Parathyroid adenoma (tissue), 2 donors: ENCODE measurements at regions not wholly inside any gene's neighbourhood (a gene's known extent, or its start where the extent isn't known, plus 50 kb on each side); places are given as distances from the start of the nearest gene placed in this dataset.

ENCODE experiments used
- H2AFZ ChIP-seq: fragments of 300-600 bp; sonication (generic); one replicate; pipeline ENCODE4 v1.7.0; 2017; ENCODE audit warnings: antibody characterized with exemption, mild to moderate bottlenecking
- H3K27ac ChIP-seq: fragments of 300-600 bp; sonication (generic); one replicate; pipeline ENCODE4 v1.7.0; 2017
- H3K27me3 ChIP-seq: fragments of 300-600 bp; sonication (generic); one replicate; pipeline ENCODE4 v1.7.0; 2017; ENCODE audit warnings: low read length; ENCODE audit not compliant: control insufficient read depth, insufficient read depth
- H3K36me3 ChIP-seq: fragments of 300-600 bp; sonication (generic); one replicate; pipeline ENCODE4 v1.7.0; 2017; ENCODE audit warnings: low read length; ENCODE audit not compliant: control insufficient read depth, insufficient read depth
- H3K4me1 ChIP-seq: fragments of 300-600 bp; sonication (generic); one replicate; pipeline ENCODE4 v1.7.0; 2017; ENCODE audit warnings: control low read depth
- H3K4me2 ChIP-seq: fragments of 300-600 bp; sonication (generic); one replicate; pipeline ENCODE4 v1.7.0; 2017; ENCODE audit warnings: low read length
- H3K4me3 ChIP-seq: fragments of 300-600 bp; sonication (generic); one replicate; pipeline ENCODE4 v1.7.0; 2017; ENCODE audit warnings: low read depth, low read length
- H3K79me2 ChIP-seq: fragments of 300-600 bp; sonication (generic); one replicate; pipeline ENCODE4 v1.7.0; 2017; ENCODE audit warnings: control low read depth
- H3K9ac ChIP-seq: fragments of 300-600 bp; sonication (generic); one replicate; pipeline ENCODE4 v1.7.0; 2017; ENCODE audit warnings: mild to moderate bottlenecking
- H3K9me3 ChIP-seq: fragments of 300-600 bp; sonication (generic); one replicate; pipeline ENCODE4 v1.7.0; 2017; ENCODE audit warnings: low read length; ENCODE audit not compliant: control insufficient read depth
- CTCF ChIP-seq: fragments of 300-600 bp; sonication (generic); IDR thresholded peaks from one replicate; pipeline ENCODE4 v1.7.0; 2017; ENCODE audit warnings: antibody characterized with exemption, mild to moderate bottlenecking
- donor health status: primary hyperparathyroidism.

GRCh38 chr2:114027437-114027836 is 137.5 kb downstream of the ACTR3 start:
- Histone ChIP-seq H3K79me2 (no peaks in the 10 kb centered on the region), H3K9ac (no peak overlapping the region), H3K4me2 (no peak overlapping the region), H3K9me3 (no peaks in the 10 kb centered on the region), H3K36me3 (no peaks in the 10 kb centered on the region), H3K4me3 (no peak overlapping the region), H2AFZ (no peak overlapping the region), H3K27me3 (no peaks in the 10 kb centered on the region), H3K4me1 (no peaks in the 10 kb centered on the region), H3K27ac (no peak overlapping the region)
- TF ChIP-seq CTCF, result no peak

DNA sequence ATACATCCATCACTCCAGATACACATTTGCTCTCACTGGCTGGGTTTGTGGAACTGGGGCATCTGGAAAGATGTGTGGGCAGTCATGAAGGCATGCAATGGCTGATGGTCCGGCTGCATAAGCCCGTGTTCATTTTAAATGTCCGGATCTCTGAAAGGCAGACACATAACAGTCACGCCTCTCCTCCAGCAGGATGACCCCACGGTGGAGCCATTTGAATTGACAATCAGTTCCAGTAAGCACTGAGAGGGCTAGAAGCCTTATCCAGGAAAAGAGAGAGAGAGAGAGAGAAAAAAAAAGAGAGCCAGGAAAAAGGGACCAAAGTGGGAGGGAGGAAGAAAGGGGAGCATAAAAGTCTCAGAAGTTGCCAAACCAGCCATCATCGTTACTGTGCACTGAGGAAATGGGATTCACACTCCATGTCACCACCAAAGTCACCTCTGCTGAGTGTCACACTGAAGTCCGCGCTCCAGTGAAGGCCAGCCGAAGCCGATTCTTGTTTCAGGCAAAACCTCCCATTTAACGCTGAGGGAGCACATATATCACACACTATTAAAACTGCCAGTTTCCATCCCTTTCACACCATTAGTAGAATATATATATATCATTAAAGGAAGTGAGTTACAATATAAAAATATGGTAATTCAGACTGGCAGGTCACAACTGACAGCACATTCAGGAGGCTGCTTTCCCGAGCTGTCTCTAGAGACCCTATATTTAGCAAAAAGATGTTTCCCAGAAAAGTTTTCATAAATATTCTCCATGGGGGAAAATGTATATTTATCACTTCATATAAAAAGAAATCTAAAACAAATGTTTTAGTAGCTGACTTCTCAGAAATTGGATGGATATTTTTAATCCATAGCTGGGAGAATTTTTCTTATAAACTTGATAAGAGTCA is 142.0 kb downstream of the ACTR3 start:
- no peaks in the 10 kb centered on the region for H3K4me1 ChIP-seq
- no peak overlapping the region for H3K27ac ChIP-seq
- no peaks in the 10 kb centered on the region for H3K27me3 ChIP-seq
- no peaks in the 10 kb centered on the region for H3K36me3 ChIP-seq
- H3K79me2 ChIP-seq, result no peaks in the 10 kb centered on the region
- no peak overlapping the region for H2AFZ ChIP-seq
- H3K9ac ChIP-seq, result no peak overlapping the region
- no peak overlapping the region for H3K4me2 ChIP-seq
- no peak overlapping the region for H3K4me3 ChIP-seq
- TF ChIP-seq CTCF, result no peak
- H3K9me3 ChIP-seq, result no peaks in the 10 kb centered on the region

DNA sequence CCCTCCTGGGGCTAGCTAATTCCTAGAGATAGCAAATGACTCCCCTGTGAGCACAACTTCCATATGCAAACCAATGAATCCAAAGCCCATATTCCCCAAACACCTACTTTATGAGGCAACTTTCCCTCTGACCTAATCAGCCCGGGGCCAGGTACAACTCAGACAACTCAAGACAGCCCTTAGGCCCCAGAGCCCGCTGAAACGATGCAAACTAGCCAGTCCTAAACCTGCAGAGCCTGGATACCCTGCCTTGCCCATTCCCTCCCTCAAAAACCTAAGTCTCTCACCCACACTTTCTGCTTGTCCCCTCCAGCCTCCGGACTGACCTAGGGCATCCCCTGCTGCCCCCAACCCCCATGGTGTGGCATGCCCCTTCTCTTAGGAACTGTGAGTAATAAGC is 142.8 kb downstream of the ACTR3 start:
- no peaks in the 10 kb centered on the region for H3K27me3 ChIP-seq
- no peak overlapping the region for H3K4me3 ChIP-seq
- TF ChIP-seq CTCF, result no peak
- H3K36me3 ChIP-seq, result no peaks in the 10 kb centered on the region
- H3K4me1 ChIP-seq, result no peaks in the 10 kb centered on the region
- H3K9ac ChIP-seq, result no peak overlapping the region
- no peak overlapping the region for H3K4me2 ChIP-seq
- H3K27ac ChIP-seq, result no peak overlapping the region
- H3K79me2 ChIP-seq, result no peaks in the 10 kb centered on the region
- H2AFZ ChIP-seq, result no peak overlapping the region
- no peaks in the 10 kb centered on the region for H3K9me3 ChIP-seq

GRCh38 chr2:114034742-114035141 is 144.9 kb downstream of the ACTR3 start:
- no peak overlapping the region for H3K9ac ChIP-seq
- no peaks in the 10 kb centered on the region for H3K36me3 ChIP-seq
- H3K9me3 ChIP-seq, result no peaks in the 10 kb centered on the region
- no peaks in the 10 kb centered on the region for H3K27me3 ChIP-seq
- H2AFZ ChIP-seq, result no peak overlapping the region
- no peak overlapping the region for H3K4me2 ChIP-seq
- no peak overlapping the region for H3K27ac ChIP-seq
- no peak for TF ChIP-seq CTCF
- H3K4me3 ChIP-seq, result no peak overlapping the region
- no peaks in the 10 kb centered on the region for H3K4me1 ChIP-seq
- H3K79me2 ChIP-seq, result no peaks in the 10 kb centered on the region

DNA sequence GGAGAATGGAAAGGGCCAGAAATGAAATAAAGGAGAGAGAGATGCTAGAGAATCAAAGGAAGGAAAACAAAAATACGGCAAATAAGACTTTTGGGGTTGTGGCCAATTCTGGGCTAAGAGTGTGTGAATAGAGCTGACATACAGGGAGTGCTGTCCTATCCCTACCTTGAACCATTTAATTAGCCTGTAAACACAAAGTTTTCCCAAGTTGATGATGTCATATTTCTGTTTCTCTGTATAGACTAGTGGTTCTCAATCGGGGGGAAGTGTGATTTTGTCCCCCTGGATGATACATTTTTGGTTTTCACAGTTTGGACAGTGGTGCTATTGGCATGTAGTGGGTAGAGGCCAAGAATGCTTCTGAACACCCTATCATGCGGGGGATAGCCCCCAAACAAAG is 148.8 kb downstream of the ACTR3 start:
- Histone ChIP-seq H3K27ac (no peak overlapping the region), H3K36me3 (no peaks in the 10 kb centered on the region), H3K4me1 (no peaks in the 10 kb centered on the region), H3K79me2 (no peaks in the 10 kb centered on the region), H3K27me3 (no peaks in the 10 kb centered on the region), H3K4me3 (no peak overlapping the region), H3K9ac (no peak overlapping the region), H3K4me2 (no peak overlapping the region), H2AFZ (no peak overlapping the region), H3K9me3 (no peaks in the 10 kb centered on the region)
- no peak for TF ChIP-seq CTCF
